ENCODE measurements at regions not wholly inside any gene's neighbourhood (a gene's known extent, or its start where the extent isn't known, plus 50 kb on each side); places are given as distances from the start of the nearest gene placed in this dataset.

DNA sequence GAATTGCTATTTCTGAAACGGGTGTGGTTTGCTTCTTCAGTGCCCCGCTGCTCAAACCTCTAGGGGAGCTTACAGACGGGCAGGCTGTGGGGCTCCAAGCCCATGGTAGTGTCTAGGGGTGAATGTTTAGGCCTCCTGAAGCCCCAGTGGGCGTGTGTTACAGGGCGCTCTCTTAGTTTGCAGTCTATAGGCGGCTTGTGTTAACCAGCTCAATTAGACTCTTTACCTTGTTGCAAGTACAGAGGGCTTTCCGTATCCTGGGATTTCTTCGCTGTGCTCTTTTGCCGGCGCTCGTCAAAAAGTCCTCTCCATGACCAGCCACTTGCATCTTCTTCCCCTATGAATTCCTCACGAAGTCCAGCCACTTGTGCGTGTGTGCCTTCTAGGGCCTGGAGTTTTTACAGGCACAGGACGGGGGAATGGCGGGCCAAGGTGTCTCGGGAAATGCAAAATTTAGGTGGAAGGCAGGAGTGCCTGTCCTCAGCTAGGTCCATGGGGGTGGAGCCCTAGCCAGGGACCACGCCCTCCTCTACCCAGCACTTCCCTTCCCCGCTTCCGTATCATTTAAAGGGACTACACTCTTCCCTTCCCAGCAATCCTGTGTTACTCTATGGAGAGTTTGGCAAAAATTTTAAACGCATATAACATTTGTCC, 94.5 kb downstream of the HTR1B start:
- TF ChIP-seq, protein P1, sequence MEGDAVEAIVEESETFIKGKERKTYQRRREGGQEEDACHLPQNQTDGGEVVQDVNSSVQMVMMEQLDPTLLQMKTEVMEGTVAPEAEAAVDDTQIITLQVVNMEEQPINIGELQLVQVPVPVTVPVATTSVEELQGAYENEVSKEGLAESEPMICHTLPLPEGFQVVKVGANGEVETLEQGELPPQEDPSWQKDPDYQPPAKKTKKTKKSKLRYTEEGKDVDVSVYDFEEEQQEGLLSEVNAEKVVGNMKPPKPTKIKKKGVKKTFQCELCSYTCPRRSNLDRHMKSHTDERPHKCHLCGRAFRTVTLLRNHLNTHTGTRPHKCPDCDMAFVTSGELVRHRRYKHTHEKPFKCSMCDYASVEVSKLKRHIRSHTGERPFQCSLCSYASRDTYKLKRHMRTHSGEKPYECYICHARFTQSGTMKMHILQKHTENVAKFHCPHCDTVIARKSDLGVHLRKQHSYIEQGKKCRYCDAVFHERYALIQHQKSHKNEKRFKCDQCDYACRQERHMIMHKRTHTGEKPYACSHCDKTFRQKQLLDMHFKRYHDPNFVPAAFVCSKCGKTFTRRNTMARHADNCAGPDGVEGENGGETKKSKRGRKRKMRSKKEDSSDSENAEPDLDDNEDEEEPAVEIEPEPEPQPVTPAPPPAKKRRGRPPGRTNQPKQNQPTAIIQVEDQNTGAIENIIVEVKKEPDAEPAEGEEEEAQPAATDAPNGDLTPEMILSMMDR (IDR thresholded peaks at IDR 0.05): no peak
- no peak for TF ChIP-seq POLR2A (IDR thresholded peaks at IDR 0.05)
